22Rv1 (cell line): ENCODE measurements at regions not wholly inside any gene's neighbourhood (a gene's known extent, or its start where the extent isn't known, plus 50 kb on each side); places are given as distances from the start of the nearest gene placed in this dataset.

ENCODE experiments used
- ZFX ChIP-seq: fragments of 450-650 bp; IDR thresholded peaks from 2 replicates; pipeline ENCODE4 v1.6.1; 2017; ENCODE audit warnings: antibody characterized with exemption, borderline replicate concordance
- TF ChIP-seq, protein P1 (sequence below): fragments of 450-650 bp; IDR thresholded peaks from 2 replicates; pipeline ENCODE4 v1.5.1; 2017; ENCODE audit warnings: mild to moderate bottlenecking

DNA sequence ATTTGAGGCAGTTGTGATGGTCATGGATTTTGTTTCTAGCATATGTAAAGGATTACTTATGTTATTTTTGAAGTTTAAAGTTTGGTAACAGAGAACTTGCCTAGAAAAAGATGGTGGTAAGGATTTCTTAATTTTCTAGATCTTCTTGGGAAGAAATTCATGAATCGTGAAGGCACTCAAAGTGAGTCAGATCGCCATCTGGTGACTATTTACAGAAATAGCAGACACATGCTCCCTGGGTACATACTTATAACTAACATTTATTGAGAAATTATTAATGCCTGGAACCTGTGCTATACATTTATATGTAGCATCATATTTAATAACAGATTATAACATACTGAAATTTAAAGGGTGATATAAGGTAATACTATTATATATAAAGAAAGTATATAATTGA lies 299.7 kb downstream of the IZUMO3 start:
- TF ChIP-seq, protein P1, sequence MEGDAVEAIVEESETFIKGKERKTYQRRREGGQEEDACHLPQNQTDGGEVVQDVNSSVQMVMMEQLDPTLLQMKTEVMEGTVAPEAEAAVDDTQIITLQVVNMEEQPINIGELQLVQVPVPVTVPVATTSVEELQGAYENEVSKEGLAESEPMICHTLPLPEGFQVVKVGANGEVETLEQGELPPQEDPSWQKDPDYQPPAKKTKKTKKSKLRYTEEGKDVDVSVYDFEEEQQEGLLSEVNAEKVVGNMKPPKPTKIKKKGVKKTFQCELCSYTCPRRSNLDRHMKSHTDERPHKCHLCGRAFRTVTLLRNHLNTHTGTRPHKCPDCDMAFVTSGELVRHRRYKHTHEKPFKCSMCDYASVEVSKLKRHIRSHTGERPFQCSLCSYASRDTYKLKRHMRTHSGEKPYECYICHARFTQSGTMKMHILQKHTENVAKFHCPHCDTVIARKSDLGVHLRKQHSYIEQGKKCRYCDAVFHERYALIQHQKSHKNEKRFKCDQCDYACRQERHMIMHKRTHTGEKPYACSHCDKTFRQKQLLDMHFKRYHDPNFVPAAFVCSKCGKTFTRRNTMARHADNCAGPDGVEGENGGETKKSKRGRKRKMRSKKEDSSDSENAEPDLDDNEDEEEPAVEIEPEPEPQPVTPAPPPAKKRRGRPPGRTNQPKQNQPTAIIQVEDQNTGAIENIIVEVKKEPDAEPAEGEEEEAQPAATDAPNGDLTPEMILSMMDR, result peak; percentile 68
- TF ChIP-seq ZFX, result no peak
